Lower leg skin (tissue), 3 donors: ENCODE measurements at regions not wholly inside any gene's neighbourhood (a gene's known extent, or its start where the extent isn't known, plus 50 kb on each side); places are given as distances from the start of the nearest gene placed in this dataset.

ENCODE experiments used
- CTCF ChIP-seq, 3 donors: fragments of 450-650 bp; IDR thresholded peaks; one replicate each; pipeline ENCODE4 v1.5.1; 2016; ENCODE audit warnings: antibody characterized with exemption in 3 of 3, mild to moderate bottlenecking in 3 of 3, moderate library complexity in 2 of 3
- POLR2A ChIP-seq, 2 donors: fragments of 450-650 bp; IDR thresholded peaks; one replicate each; pipeline ENCODE4 v1.6.1; 2016 to 2017; ENCODE audit warnings: antibody characterized with exemption in 2 of 2, mild to moderate bottlenecking in 1 of 2, moderate library complexity in 1 of 2

GRCh38 chr3:66938338-66938963, 59.7 kb upstream of the KBTBD8 start:
- TF ChIP-seq CTCF (IDR thresholded peaks at IDR 0.05) (no peak), POLR2A (IDR thresholded peaks at IDR 0.05) (no peak)
